ENCODE measurements at regions not wholly inside any gene's neighbourhood (a gene's known extent, or its start where the extent isn't known, plus 50 kb on each side); places are given as distances from the start of the nearest gene placed in this dataset.
A peak's percentile ranks its signal among the peaks of the same experiment; 100 is the strongest.

DNA sequence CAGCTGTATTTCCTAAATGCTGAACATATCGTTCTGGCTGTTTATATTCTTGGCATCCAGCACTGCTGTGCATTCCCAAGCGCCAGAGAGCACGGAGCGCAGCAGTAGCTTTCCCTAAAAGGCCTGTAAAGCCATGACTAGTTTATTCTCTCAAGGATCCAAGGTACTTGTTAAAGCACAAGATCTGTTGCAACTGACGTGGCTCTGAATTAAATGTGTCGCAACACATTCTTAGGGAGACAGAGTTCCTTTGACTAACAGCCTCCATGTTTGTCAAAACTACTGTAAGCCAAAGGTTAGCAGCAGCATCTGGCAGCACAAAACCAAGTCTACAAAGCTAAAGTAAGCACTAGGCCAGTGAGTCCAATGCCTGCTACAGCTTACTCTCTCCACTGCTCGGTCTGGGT is 188.6 kb upstream of the FN1 start (continued):
- TF ChIP-seq, protein P1, sequence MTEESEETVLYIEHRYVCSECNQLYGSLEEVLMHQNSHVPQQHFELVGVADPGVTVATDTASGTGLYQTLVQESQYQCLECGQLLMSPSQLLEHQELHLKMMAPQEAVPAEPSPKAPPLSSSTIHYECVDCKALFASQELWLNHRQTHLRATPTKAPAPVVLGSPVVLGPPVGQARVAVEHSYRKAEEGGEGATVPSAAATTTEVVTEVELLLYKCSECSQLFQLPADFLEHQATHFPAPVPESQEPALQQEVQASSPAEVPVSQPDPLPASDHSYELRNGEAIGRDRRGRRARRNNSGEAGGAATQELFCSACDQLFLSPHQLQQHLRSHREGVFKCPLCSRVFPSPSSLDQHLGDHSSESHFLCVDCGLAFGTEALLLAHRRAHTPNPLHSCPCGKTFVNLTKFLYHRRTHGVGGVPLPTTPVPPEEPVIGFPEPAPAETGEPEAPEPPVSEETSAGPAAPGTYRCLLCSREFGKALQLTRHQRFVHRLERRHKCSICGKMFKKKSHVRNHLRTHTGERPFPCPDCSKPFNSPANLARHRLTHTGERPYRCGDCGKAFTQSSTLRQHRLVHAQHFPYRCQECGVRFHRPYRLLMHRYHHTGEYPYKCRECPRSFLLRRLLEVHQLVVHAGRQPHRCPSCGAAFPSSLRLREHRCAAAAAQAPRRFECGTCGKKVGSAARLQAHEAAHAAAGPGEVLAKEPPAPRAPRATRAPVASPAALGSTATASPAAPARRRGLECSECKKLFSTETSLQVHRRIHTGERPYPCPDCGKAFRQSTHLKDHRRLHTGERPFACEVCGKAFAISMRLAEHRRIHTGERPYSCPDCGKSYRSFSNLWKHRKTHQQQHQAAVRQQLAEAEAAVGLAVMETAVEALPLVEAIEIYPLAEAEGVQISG (CRISPR knock-in tag; IDR thresholded peaks at IDR 0.05) = peak; percentile 54; the same call in 1 of the 2 replicates
- TF ChIP-seq, protein P2, sequence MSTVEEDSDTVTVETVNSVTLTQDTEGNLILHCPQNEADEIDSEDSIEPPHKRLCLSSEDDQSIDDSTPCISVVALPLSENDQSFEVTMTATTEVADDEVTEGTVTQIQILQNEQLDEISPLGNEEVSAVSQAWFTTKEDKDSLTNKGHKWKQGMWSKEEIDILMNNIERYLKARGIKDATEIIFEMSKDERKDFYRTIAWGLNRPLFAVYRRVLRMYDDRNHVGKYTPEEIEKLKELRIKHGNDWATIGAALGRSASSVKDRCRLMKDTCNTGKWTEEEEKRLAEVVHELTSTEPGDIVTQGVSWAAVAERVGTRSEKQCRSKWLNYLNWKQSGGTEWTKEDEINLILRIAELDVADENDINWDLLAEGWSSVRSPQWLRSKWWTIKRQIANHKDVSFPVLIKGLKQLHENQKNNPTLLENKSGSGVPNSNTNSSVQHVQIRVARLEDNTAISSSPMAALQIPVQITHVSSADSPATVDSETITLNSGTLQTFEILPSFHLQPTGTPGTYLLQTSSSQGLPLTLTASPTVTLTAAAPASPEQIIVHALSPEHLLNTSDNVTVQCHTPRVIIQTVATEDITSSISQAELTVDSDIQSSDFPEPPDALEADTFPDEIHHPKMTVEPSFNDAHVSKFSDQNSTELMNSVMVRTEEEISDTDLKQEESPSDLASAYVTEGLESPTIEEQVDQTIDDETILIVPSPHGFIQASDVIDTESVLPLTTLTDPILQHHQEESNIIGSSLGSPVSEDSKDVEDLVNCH (CRISPR knock-in tag; IDR thresholded peaks at IDR 0.05) = no peak

DNA sequence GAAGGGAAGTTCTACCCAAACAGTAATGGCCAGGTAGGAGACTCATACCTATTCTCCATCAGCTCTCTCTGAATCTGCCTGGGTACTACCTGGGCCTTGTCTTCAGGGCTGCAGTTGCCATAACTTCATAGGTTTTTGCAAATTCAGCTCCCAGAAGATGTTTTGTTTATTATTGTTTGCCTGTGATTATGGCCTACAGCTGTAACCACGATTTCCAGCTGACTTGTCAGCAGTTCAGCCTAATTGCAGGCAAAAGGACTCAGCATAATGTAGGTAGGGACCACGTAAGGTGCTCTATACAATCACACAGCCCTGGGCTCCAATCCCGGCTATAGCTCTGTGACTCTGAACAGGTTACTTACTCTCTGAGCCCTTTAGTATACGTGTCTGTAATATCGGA is 187.0 kb upstream of the FN1 start:
- Histone ChIP-seq H3K4me2 (ENCODE audit: low read depth, low read length) (no peak overlapping the region), H4K20me1 (ENCODE audit: insufficient read depth, low read length) (no peaks in the 10 kb centered on the region), H3K79me2 (ENCODE audit: insufficient read depth, low read length) (no peaks in the 10 kb centered on the region), H3K9ac (ENCODE audit: insufficient read depth, low read depth, low read length) (no peak overlapping the region), H2AFZ (ENCODE audit: low read length) (no peak overlapping the region), H3K9me3 (ENCODE audit: low read length) (no peaks in the 10 kb centered on the region), H3K4me3 (replicated peaks in 1 of 3; ENCODE audit: insufficient read depth in 1 of 3, low read depth in 2 of 3, low read length in 3 of 3) (no peak overlapping the region), H3K27me3 (ENCODE audit: control insufficient read depth in 1 of 2, insufficient read depth in 2 of 2, low read length in 2 of 2) (no peaks in the 10 kb centered on the region), H3K4me1 (ENCODE audit: insufficient read depth, low read length) (peaks cover 86% of the 10 kb centered on the region), H3K36me3 (replicated peaks in 1 of 2; ENCODE audit: control insufficient read depth in 1 of 2, insufficient read depth in 2 of 2, low read length in 2 of 2) (no peaks in the 10 kb centered on the region), H3K27ac (ENCODE audit: extremely low read length, insufficient read depth, low read length) (no peak overlapping the region)
- DNase-seq (ENCODE audit: low spot score) (no peak), FAIRE-seq (no peak), ATAC-seq (no peak)
- in situ Hi-C loops (cut with HindIII; ENCODE audit: extremely low pct_ligation_motif_present, low pct_unique_long_range_greater_than_20kb) (loop anchor here (10.0 kb wide), 1 partner anchor 292 kb away; no protein-coding TSS in a partner anchor), intact Hi-C loops (cut with micrococcal nuclease; ENCODE audit: unreplicated experiment) (no loop called here)
- ChIA-PET CTCF (ENCODE audit: low intra/inter-chr PET ratio, low total read pairs) (no interaction called here), POLR2A (interaction anchor here (2.2 kb wide), 1 partner anchor 70 kb away, joined by 6 read pairs; no protein-coding TSS in a partner anchor)
- TF ChIP-seq ZNF136 (CRISPR knock-in tag; IDR thresholded peaks at IDR 0.05; ENCODE audit: low read depth) (no peak), ZNF441 (CRISPR knock-in tag; IDR thresholded peaks at IDR 0.05; ENCODE audit: borderline replicate concordance) (no peak), ZNF737 (CRISPR knock-in tag; IDR thresholded peaks at IDR 0.05; ENCODE audit: borderline replicate concordance) (no peak)
- BruUV-seq (replicated peaks) = no TSS peak
- WGBS (ENCODE audit: low lambda C conversion rate) = 77% methylated on average over 5 of the region's 5 CpGs

All from HepG2 (cell line).